Esophagus squamous epithelium (tissue), 5 donors: ENCODE measurements at regions not wholly inside any gene's neighbourhood (a gene's known extent, or its start where the extent isn't known, plus 50 kb on each side); places are given as distances from the start of the nearest gene placed in this dataset.
"Not testable (repeated sequence)": the region's sequence is repeated elsewhere in the genome, so short reads cannot be mapped to it uniquely, and the experiment has no call there.

Source experiments
- DNase-seq: peaks from one replicate; lab custom pipeline; 2025; lab: John Stamatoyannopoulos, UW
- H3K27ac ChIP-seq, 4 donors: fragments of 200-600 bp; sonication (generic); one replicate each; pipeline ENCODE4 v1.5.1; 2016 to 2019; ENCODE audit warnings: mild to moderate bottlenecking in 1 of 4
- H3K27me3 ChIP-seq, 4 donors: fragments of 200-600 bp; sonication (generic); 1 replicate in 3 of 4; 2 replicates in 1 of 4; pipeline versions ENCODE4 v1.5.1 to v1.6.0; 2017 to 2021; ENCODE audit warnings: antibody characterized with exemption in 1 of 4
- H3K36me3 ChIP-seq, 3 donors: fragments of 200-600 bp; sonication (generic); one replicate each; pipeline ENCODE4 v1.5.1; 2016 to 2019
- H3K4me1 ChIP-seq, 3 donors: fragments of 200-600 bp; sonication (generic); one replicate each; pipeline ENCODE4 v1.5.1; 2017 to 2019
- H3K4me3 ChIP-seq, 4 donors: fragments of 200-600 bp; sonication (generic); 1 replicate in 3 of 4; 2 replicates in 1 of 4; pipeline ENCODE4 v1.5.1; 2016 to 2019; ENCODE audit warnings: mild to moderate bottlenecking in 2 of 4, moderate library complexity in 1 of 4
- H3K9me3 ChIP-seq, 3 donors: fragments of 200-600 bp; sonication (generic); one replicate each; pipeline ENCODE4 v1.5.1; 2016 to 2019
- POLR2A ChIP-seq, 4 donors: fragments of 450-650 bp; IDR thresholded peaks; one replicate each; pipeline ENCODE4 v1.6.1; 2017; ENCODE audit warnings: antibody characterized with exemption in 4 of 4, mild to moderate bottlenecking in 4 of 4, moderate library complexity in 3 of 4
- WGBS, 2 donors: methylation state at CpG; one replicate each; pipeline ENCODE4 v1.1.5; 2018; 5-methylcytosine and 5-hydroxymethylcytosine counted together
- intact Hi-C: fragments of 100-400 bp; cut with DNase I; formaldehyde crosslinking; loops from one replicate; pipeline ENCODE4 v1.15.0; 2022
- TF ChIP-seq, protein P1 (sequence below), 6 experiments: fragments of 450-650 bp in 4 of 6; fragments of 200-600 bp in 2 of 6; sonication (generic) in 2 of 6; IDR thresholded peaks; one replicate each; pipeline ENCODE4 v1.5.1; 2016 to 2019; ENCODE audit warnings: antibody characterized with exemption in 6 of 6, mild to moderate bottlenecking in 4 of 6, moderate library complexity in 4 of 6
- donor health status: DM: yes; HTN: yes; CAD: no.

DNA sequence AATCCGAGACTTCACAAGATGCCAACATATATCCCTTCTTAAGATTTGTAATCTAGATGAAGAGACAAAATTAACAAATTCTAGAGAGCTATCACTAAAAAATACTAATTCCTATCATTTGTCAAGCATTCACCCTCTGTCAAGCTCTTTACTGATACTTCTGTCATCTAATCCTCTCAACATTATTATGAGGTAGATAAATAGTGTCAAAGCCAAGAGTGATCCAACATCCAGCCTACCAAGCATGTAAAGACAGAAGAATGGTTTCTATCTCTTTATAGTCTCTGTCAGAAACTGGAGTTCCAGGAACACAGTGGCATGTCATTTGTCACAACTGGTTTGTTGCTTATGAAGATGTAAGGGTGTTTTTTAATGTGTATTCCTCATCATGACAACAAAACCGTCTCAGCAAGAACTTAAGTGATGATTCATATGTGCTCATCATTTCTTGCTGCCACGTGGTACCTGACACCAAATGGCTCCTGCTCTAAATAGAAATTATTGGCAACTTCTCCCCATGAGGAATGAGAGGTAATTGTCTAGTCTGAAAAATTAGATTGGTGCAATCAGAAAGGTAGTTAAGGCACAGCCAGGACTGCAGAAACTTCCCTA is 196.8 kb downstream of the TOX3 start:
- Histone ChIP-seq H3K4me3 (no peak overlapping the region), H3K36me3 (no peaks in the 10 kb centered on the region), H3K27me3 (no peaks in the 10 kb centered on the region), H3K27ac (no peak overlapping the region), H3K9me3 (no peaks in the 10 kb centered on the region), H3K4me1 (no peaks in the 10 kb centered on the region)
- TF ChIP-seq POLR2A (IDR thresholded peaks at IDR 0.05), result no peak
- TF ChIP-seq, protein P1, sequence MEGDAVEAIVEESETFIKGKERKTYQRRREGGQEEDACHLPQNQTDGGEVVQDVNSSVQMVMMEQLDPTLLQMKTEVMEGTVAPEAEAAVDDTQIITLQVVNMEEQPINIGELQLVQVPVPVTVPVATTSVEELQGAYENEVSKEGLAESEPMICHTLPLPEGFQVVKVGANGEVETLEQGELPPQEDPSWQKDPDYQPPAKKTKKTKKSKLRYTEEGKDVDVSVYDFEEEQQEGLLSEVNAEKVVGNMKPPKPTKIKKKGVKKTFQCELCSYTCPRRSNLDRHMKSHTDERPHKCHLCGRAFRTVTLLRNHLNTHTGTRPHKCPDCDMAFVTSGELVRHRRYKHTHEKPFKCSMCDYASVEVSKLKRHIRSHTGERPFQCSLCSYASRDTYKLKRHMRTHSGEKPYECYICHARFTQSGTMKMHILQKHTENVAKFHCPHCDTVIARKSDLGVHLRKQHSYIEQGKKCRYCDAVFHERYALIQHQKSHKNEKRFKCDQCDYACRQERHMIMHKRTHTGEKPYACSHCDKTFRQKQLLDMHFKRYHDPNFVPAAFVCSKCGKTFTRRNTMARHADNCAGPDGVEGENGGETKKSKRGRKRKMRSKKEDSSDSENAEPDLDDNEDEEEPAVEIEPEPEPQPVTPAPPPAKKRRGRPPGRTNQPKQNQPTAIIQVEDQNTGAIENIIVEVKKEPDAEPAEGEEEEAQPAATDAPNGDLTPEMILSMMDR (IDR thresholded peaks at IDR 0.05), result no peak
- 47 to 51% methylated on average over 3 of the region's 3 CpGs for WGBS, 2 donors
- DNase-seq, result no peak
- intact Hi-C loops, result no loop called here

DNA sequence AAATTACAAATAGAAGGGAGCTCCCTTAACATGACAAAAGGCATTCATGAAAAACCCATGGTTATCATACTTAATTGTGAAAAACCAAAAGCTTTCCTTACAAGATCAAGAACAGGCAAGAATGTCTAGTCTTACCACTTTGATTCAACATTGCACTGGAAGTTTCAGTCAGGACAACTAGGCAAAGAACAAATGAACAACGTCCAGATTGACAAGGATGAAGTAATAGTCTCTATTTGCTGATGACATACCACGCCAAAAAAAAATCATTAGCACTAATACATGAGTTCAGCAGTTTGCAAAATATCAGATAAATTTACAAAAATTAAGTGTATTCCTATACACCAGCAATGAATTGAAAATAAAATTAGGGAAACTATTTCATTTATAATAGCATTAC is 200.2 kb downstream of the TOX3 start:
- WGBS, 2 donors, result 53 to 59% methylated on average over 2 of the region's 2 CpGs
- H3K27me3 ChIP-seq, result no peaks in the 10 kb centered on the region
- intact Hi-C loops, result no loop called here
- no peaks in the 10 kb centered on the region for H3K36me3 ChIP-seq
- no peak for TF ChIP-seq POLR2A (IDR thresholded peaks at IDR 0.05)
- TF ChIP-seq, protein P1 (IDR thresholded peaks at IDR 0.05), result no peak
- H3K4me1 ChIP-seq, result no peaks in the 10 kb centered on the region
- H3K9me3 ChIP-seq, result no peaks in the 10 kb centered on the region
- H3K4me3 ChIP-seq, result no peak overlapping the region
- DNase-seq, result no peak
- H3K27ac ChIP-seq, result no peak overlapping the region

GRCh38 chr16:52333673-52334072 is 213.3 kb downstream of the TOX3 start:
- H3K27me3 ChIP-seq, H3K4me3 ChIP-seq, H3K4me1 ChIP-seq, intact Hi-C loops, H3K9me3 ChIP-seq, DNase-seq, H3K27ac ChIP-seq, H3K36me3 ChIP-seq: not testable (repeated sequence)
- WGBS, 2 donors, result 67 to 75% methylated on average over 1 to 3 of the region's 8 CpGs

- Histone ChIP-seq H3K27ac (no peak overlapping the region), H3K27me3 (no peaks in the 10 kb centered on the region), H3K36me3 (no peaks in the 10 kb centered on the region), H3K9me3 (no peaks in the 10 kb centered on the region), H3K4me3 (no peak overlapping the region), H3K4me1 (no peaks in the 10 kb centered on the region)
- no peak for DNase-seq
- intact Hi-C loops, result no loop called here
- TF ChIP-seq POLR2A (IDR thresholded peaks at IDR 0.05), result no peak
- TF ChIP-seq, protein P1 (IDR thresholded peaks at IDR 0.05), result no peak
- WGBS, 2 donors, result 35 to 61% methylated on average over 6 of the region's 6 CpGs
Measured at GRCh38 chr16:52320930-52321439, 226.0 kb downstream of the TOX3 start.

DNA sequence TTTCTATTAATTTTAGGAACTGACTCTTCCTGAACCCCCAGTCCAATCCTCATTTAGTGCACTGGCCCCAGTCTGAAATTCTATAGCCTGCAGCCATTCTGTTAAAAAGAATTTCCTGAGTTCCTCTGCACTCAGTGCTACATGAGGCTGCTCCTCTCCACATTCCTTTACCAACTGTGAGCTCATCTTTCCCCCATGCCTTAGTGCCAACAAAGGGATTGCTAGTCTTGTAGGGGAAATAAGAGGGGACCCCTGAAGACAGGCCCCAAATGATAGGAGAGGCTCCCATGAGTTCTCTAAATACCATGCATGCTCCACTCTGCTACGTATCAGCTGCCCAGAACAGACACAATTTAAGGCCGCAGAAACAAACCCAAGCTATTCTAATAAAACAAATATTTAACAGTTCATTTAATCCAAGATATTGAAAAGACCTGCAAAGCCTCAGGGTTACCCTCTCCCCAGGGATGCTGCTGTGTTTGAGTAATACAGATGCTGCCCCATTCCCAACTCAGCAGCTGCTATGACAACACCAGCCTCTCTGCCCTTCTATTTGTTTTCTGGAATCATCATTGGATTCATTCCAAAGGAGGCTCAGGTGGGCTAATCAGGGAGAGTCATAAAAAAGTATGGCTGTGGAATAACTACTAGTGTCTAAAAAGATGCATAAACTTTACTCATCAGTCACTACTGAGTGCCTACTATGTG is 228.5 kb downstream of the TOX3 start:
- Histone ChIP-seq H3K36me3 (no peaks in the 10 kb centered on the region), H3K4me3 (no peak overlapping the region), H3K4me1 (no peaks in the 10 kb centered on the region), H3K27me3 (no peaks in the 10 kb centered on the region), H3K27ac (no peak overlapping the region), H3K9me3 (no peaks in the 10 kb centered on the region)
- no peak for DNase-seq
- TF ChIP-seq, protein P1 (IDR thresholded peaks at IDR 0.05), result no peak
- no peak for TF ChIP-seq POLR2A (IDR thresholded peaks at IDR 0.05)
- 63 to 77% methylated on average over 2 of the region's 2 CpGs for WGBS, 2 donors
- intact Hi-C loops, result no loop called here
